Fibroblast of lung (primary cell): ENCODE measurements at regions not wholly inside any gene's neighbourhood (a gene's known extent, or its start where the extent isn't known, plus 50 kb on each side); places are given as distances from the start of the nearest gene placed in this dataset.

Experiments
- DNase-seq, 2 donors: peaks; one replicate each; pipeline versions ENCODE4 v3.0.0 to v3.0.0-alpha.2; 2010; ENCODE audit warnings: low read depth in 2 of 2
- H2AFZ ChIP-seq: 2 replicates; pipeline ENCODE4 v1.5.1; 2012; ENCODE audit warnings: low read length, control low read depth, inconsistent platforms
- H3K27ac ChIP-seq: 2 replicates; pipeline ENCODE4 v1.5.1; 2011; ENCODE audit warnings: low read length, control low read depth; ENCODE audit not compliant: insufficient read depth
- H3K27me3 ChIP-seq: 2 replicates; pipeline ENCODE4 v1.5.1; 2011; ENCODE audit warnings: mild to moderate bottlenecking, low read length; ENCODE audit not compliant: control insufficient read depth, insufficient read depth
- H3K36me3 ChIP-seq: 2 replicates; pipeline ENCODE4 v1.5.1; 2011; ENCODE audit warnings: low read length; ENCODE audit not compliant: control insufficient read depth, insufficient read depth
- H3K4me1 ChIP-seq: 2 replicates; pipeline ENCODE4 v1.5.1; 2011; ENCODE audit warnings: low read length; ENCODE audit not compliant: control insufficient read depth, insufficient read depth; ENCODE audit errors: extremely low read depth
- H3K4me2 ChIP-seq: 2 replicates; pipeline ENCODE4 v1.5.1; 2011; ENCODE audit warnings: low read length, control low read depth; ENCODE audit not compliant: insufficient read depth; ENCODE audit errors: extremely low read depth
- H3K4me3 ChIP-seq, 4 experiments: fragments of 200-600 bp in 1 of 4; sonication (generic) in 1 of 4; replicated peaks in 1 of 4; 2 replicates each; pipeline ENCODE4 v1.5.1; 2011 to 2016; ENCODE audit warnings: low read length in 4 of 4, low read depth in 3 of 4, mild to moderate bottlenecking in 3 of 4, control low read depth in 2 of 4, inconsistent platforms in 1 of 4, mixed read lengths in 1 of 4; ENCODE audit not compliant: insufficient read depth in 1 of 4; ENCODE audit errors: control extremely low read depth in 1 of 4
- H3K79me2 ChIP-seq: 2 replicates; pipeline ENCODE4 v1.5.1; 2012; ENCODE audit warnings: mild to moderate bottlenecking, low read length, inconsistent platforms; ENCODE audit not compliant: control insufficient read depth, insufficient read depth
- H3K9ac ChIP-seq: 2 replicates; pipeline ENCODE4 v1.5.1; 2011; ENCODE audit warnings: mild to moderate bottlenecking, low read length, control low read depth; ENCODE audit not compliant: insufficient read depth
- H3K9me3 ChIP-seq: 2 replicates; pipeline ENCODE4 v1.5.1; 2012; ENCODE audit warnings: low read depth, low read length; ENCODE audit not compliant: control insufficient read depth, insufficient read depth
- H4K20me1 ChIP-seq: 2 replicates; pipeline ENCODE4 v1.5.1; 2011; ENCODE audit warnings: low read length; ENCODE audit not compliant: control insufficient read depth, insufficient read depth; ENCODE audit errors: extremely low read depth
- EZH2 ChIP-seq: IDR thresholded peaks from 2 replicates; pipeline ENCODE4 v1.5.1; 2012; ENCODE audit warnings: low read length, control low read depth, mild to moderate bottlenecking; ENCODE audit errors: missing control alignments
- TF ChIP-seq, protein P1 (sequence below), 2 donors: IDR thresholded peaks in 1 of 2; conservative IDR thresholded peaks in 1 of 2; 1 replicate in 1 of 2; 2 replicates in 1 of 2; pipeline ENCODE4 v1.5.1; 2011 to 2012; ENCODE audit warnings: low read length in 2 of 2, control low read depth in 1 of 2, inconsistent platforms in 1 of 2, low read depth in 1 of 2, mild to moderate bottlenecking in 1 of 2

DNA sequence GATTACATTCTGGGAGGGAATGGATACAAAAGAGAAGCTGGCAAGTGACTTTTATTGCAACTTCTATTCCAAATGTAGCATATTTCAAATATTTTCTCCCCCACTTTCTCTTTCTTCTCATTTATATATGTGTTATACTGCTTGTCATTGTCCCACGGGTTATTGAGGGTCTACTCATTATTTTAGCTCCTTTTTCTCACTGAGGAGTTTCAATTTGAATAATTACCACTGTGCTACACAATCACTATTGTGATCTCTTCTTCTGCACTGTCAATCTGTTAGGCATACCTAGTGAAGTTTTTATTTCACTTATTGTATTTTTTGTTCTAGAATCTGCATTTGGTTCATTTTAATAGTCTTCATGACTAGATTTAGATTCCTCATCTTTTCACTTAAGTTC is 339.7 kb downstream of the PTPRC start:
- H3K9me3 ChIP-seq = no peaks in the 10 kb centered on the region
- TF ChIP-seq EZH2 = no peak
- TF ChIP-seq, protein P1, sequence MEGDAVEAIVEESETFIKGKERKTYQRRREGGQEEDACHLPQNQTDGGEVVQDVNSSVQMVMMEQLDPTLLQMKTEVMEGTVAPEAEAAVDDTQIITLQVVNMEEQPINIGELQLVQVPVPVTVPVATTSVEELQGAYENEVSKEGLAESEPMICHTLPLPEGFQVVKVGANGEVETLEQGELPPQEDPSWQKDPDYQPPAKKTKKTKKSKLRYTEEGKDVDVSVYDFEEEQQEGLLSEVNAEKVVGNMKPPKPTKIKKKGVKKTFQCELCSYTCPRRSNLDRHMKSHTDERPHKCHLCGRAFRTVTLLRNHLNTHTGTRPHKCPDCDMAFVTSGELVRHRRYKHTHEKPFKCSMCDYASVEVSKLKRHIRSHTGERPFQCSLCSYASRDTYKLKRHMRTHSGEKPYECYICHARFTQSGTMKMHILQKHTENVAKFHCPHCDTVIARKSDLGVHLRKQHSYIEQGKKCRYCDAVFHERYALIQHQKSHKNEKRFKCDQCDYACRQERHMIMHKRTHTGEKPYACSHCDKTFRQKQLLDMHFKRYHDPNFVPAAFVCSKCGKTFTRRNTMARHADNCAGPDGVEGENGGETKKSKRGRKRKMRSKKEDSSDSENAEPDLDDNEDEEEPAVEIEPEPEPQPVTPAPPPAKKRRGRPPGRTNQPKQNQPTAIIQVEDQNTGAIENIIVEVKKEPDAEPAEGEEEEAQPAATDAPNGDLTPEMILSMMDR (conservative IDR thresholded peaks at IDR 0.05 in 1 of 2, IDR thresholded peaks at IDR 0.05 in 1 of 2; ENCODE audit: low read depth in 1 of 2, low read length in 2 of 2) = no peak
- no peak overlapping the region for H3K27ac ChIP-seq
- H4K20me1 ChIP-seq = no peaks in the 10 kb centered on the region
- H2AFZ ChIP-seq = no peak overlapping the region
- H3K27me3 ChIP-seq = no peaks in the 10 kb centered on the region
- no peak overlapping the region for H3K4me3 ChIP-seq
- H3K36me3 ChIP-seq = no peaks in the 10 kb centered on the region
- no peak overlapping the region for H3K9ac ChIP-seq
- H3K4me2 ChIP-seq = no peak overlapping the region
- H3K4me1 ChIP-seq = no peaks in the 10 kb centered on the region
- no peak for DNase-seq
- H3K79me2 ChIP-seq = no peaks in the 10 kb centered on the region

DNA sequence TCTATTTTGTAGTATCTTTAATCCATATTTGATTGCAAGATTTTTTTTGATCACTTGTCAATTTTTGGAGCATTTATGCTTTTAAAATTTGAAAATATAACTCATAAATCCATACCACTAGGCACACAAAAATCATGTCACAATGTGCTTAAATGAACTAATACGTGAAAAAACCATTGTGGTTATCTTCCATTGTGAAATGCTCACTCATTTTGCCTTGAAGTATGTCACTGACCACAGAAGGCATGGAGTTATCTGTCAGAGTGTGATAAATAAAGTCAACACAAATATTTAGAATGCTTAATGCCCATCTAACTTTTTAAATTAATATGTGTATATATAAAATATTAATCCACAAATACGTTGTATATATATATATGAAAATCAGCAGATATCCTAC is 347.2 kb downstream of the PTPRC start:
- H3K27me3 ChIP-seq = no peaks in the 10 kb centered on the region
- no peak for DNase-seq

DNA sequence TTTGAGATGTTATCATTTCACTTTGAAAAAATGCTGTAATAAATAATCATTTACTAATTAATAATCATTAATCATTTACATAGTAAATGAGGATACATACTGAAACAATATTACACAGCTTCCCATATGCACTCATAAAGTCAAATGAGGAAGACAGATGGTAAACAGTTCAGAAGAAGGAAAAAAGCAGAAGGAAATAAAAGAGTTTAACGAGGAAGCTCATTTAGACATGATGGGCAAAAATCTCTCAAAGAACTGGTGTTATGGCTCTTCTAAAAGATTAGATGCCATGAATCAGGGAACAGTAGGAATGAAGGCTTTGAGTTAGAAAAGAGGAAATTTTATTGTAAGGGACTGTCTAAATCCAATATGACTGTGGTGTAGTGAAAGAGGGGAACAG is 347.6 kb downstream of the PTPRC start:
- Histone ChIP-seq H3K9ac (no peak overlapping the region), H2AFZ (no peak overlapping the region), H3K9me3 (no peaks in the 10 kb centered on the region), H3K27me3 (no peaks in the 10 kb centered on the region), H3K27ac (no peak overlapping the region), H3K4me3 (no peak overlapping the region), H3K36me3 (no peaks in the 10 kb centered on the region), H3K4me1 (no peaks in the 10 kb centered on the region), H4K20me1 (no peaks in the 10 kb centered on the region), H3K79me2 (no peaks in the 10 kb centered on the region), H3K4me2 (no peak overlapping the region)
- TF ChIP-seq EZH2 = no peak
- TF ChIP-seq, protein P1 (conservative IDR thresholded peaks at IDR 0.05 in 1 of 2, IDR thresholded peaks at IDR 0.05 in 1 of 2; ENCODE audit: low read depth in 1 of 2, low read length in 2 of 2) = no peak
- DNase-seq = no peak

More for the DNA sequence above, 347.2 kb downstream of the PTPRC start:
- Histone ChIP-seq H3K4me1 (no peaks in the 10 kb centered on the region), H3K4me2 (no peak overlapping the region), H3K4me3 (no peak overlapping the region), H3K79me2 (no peaks in the 10 kb centered on the region), H2AFZ (no peak overlapping the region), H3K36me3 (no peaks in the 10 kb centered on the region), H3K9me3 (no peaks in the 10 kb centered on the region), H4K20me1 (no peaks in the 10 kb centered on the region), H3K27ac (no peak overlapping the region), H3K9ac (no peak overlapping the region)
- no peak for TF ChIP-seq EZH2
- TF ChIP-seq, protein P1 (conservative IDR thresholded peaks at IDR 0.05 in 1 of 2, IDR thresholded peaks at IDR 0.05 in 1 of 2; ENCODE audit: low read depth in 1 of 2, low read length in 2 of 2) = no peak
